ENCODE measurements at regions not wholly inside any gene's neighbourhood (a gene's known extent, or its start where the extent isn't known, plus 50 kb on each side); places are given as distances from the start of the nearest gene placed in this dataset.

GRCh38 chrX:113933931-113934330, 650.0 kb upstream of the HTR2C start:
- Histone ChIP-seq H4K20me1 (ENCODE audit: low read length) (no peaks in the 10 kb centered on the region), H3K27ac (ENCODE audit: low read length) (no peak overlapping the region), H3K9ac (ENCODE audit: low read length) (no peak overlapping the region), H3K4me3 (ENCODE audit: low read length) (no peak overlapping the region), H3K9me2 (replicated peaks; ENCODE audit: low read length) (no peaks in the 10 kb centered on the region), H3K4me1 (ENCODE audit: insufficient read depth, low read length) (no peaks in the 10 kb centered on the region), H3K4me2 (ENCODE audit: low read length) (no peak overlapping the region), H3F3A (ENCODE audit: low read length, unreplicated experiment) (no peaks in the 10 kb centered on the region), H3K36me3 (ENCODE audit: low read depth, low read length) (no peaks in the 10 kb centered on the region), H3K9me3 (ENCODE audit: low read length) (no peaks in the 10 kb centered on the region), H3K79me2 (ENCODE audit: low read length) (no peaks in the 10 kb centered on the region), H3K27me3 (ENCODE audit: low read length) (no peaks in the 10 kb centered on the region), H2AFZ (ENCODE audit: low read length) (no peak overlapping the region)
- BruUV-seq (replicated peaks): no TSS peak
- DNase-seq (no peak), ATAC-seq (no peak)
- TF ChIP-seq EZH2phosphoT487 (IDR thresholded peaks at IDR 0.05; ENCODE audit: borderline replicate concordance, low read length) (no peak), EZH2 (IDR thresholded peaks at IDR 0.05; ENCODE audit: low read length, unreplicated experiment) (no peak), CTCF (conservative IDR thresholded peaks at IDR 0.05; ENCODE audit: low read depth, low read length) (no peak)
- ChIA-PET CTCF (no interaction called here), POLR2A (ENCODE audit: unreplicated experiment) (no interaction called here)
- intact Hi-C loops (cut with micrococcal nuclease): no loop called here

- no peaks in the 10 kb centered on the region for H3K27me3 ChIP-seq (ENCODE audit: low read length)
- no peaks in the 10 kb centered on the region for H3K9me2 ChIP-seq (replicated peaks; ENCODE audit: low read length)
- H3F3A ChIP-seq (ENCODE audit: low read length, unreplicated experiment): no peaks in the 10 kb centered on the region
- no TSS peak for BruUV-seq (replicated peaks)
- no peak overlapping the region for H3K27ac ChIP-seq (ENCODE audit: low read length)
- no peak overlapping the region for H2AFZ ChIP-seq (ENCODE audit: low read length)
- H3K79me2 ChIP-seq (ENCODE audit: low read length): no peaks in the 10 kb centered on the region
- H3K4me1 ChIP-seq (ENCODE audit: insufficient read depth, low read length): no peaks in the 10 kb centered on the region
- H3K4me2 ChIP-seq (ENCODE audit: low read length): no peak overlapping the region
- H4K20me1 ChIP-seq (ENCODE audit: low read length): no peaks in the 10 kb centered on the region
- H3K4me3 ChIP-seq (ENCODE audit: low read length): no peak overlapping the region
- ATAC-seq (0 out of 2 replicates have a peak, but pooled peaks have one; percentile 35), DNase-seq (peak; percentile 44)
- no peaks in the 10 kb centered on the region for H3K36me3 ChIP-seq (ENCODE audit: low read depth, low read length)
- POLR2A ChIA-PET (ENCODE audit: unreplicated experiment): no interaction called here
- no peak overlapping the region for H3K9ac ChIP-seq (ENCODE audit: low read length)
- no peaks in the 10 kb centered on the region for H3K9me3 ChIP-seq (ENCODE audit: low read length)
- intact Hi-C loops (cut with micrococcal nuclease): no loop called here
- CTCF ChIA-PET: no interaction called here
- no peak for TF ChIP-seq EZH2 (IDR thresholded peaks at IDR 0.05; ENCODE audit: low read length, unreplicated experiment)
- TF ChIP-seq CTCF (conservative IDR thresholded peaks at IDR 0.05; ENCODE audit: low read depth, low read length): peak; percentile 62
- TF ChIP-seq EZH2phosphoT487 (IDR thresholded peaks at IDR 0.05; ENCODE audit: borderline replicate concordance, low read length): no peak
These were observed 654.9 kb upstream of the HTR2C start for GRCh38 chrX:113929004-113929403.

- no TSS peak for BruUV-seq (replicated peaks)
- Histone ChIP-seq H3K4me2 (ENCODE audit: low read length) (no peak overlapping the region), H3K27ac (ENCODE audit: low read length) (no peak overlapping the region), H3K79me2 (ENCODE audit: low read length) (no peaks in the 10 kb centered on the region), H3K9me3 (ENCODE audit: low read length) (no peaks in the 10 kb centered on the region), H4K20me1 (ENCODE audit: low read length) (no peaks in the 10 kb centered on the region), H2AFZ (ENCODE audit: low read length) (no peak overlapping the region), H3F3A (ENCODE audit: low read length, unreplicated experiment) (no peaks in the 10 kb centered on the region), H3K9ac (ENCODE audit: low read length) (no peak overlapping the region), H3K36me3 (ENCODE audit: low read depth, low read length) (no peaks in the 10 kb centered on the region), H3K4me3 (ENCODE audit: low read length) (no peak overlapping the region), H3K27me3 (ENCODE audit: low read length) (no peaks in the 10 kb centered on the region), H3K4me1 (ENCODE audit: insufficient read depth, low read length) (no peaks in the 10 kb centered on the region), H3K9me2 (replicated peaks; ENCODE audit: low read length) (no peaks in the 10 kb centered on the region)
- intact Hi-C loops (cut with micrococcal nuclease): no loop called here
- CTCF ChIA-PET: no interaction called here
- no peak for TF ChIP-seq CTCF (conservative IDR thresholded peaks at IDR 0.05; ENCODE audit: low read depth, low read length)
- no peak for TF ChIP-seq EZH2phosphoT487 (IDR thresholded peaks at IDR 0.05; ENCODE audit: borderline replicate concordance, low read length)
- TF ChIP-seq EZH2 (IDR thresholded peaks at IDR 0.05; ENCODE audit: low read length, unreplicated experiment): no peak
- ATAC-seq: no peak
- POLR2A ChIA-PET (ENCODE audit: unreplicated experiment): no interaction called here
- no peak for DNase-seq
These were observed 663.2 kb upstream of the HTR2C start for GRCh38 chrX:113920661-113921060.
